Omental fat pad (tissue), 3 donors: ENCODE measurements at regions not wholly inside any gene's neighbourhood (a gene's known extent, or its start where the extent isn't known, plus 50 kb on each side); places are given as distances from the start of the nearest gene placed in this dataset.

ENCODE experiments used
- ATAC-seq: fragments of 150-250 bp; one replicate; pipeline ENCODE4 v1.9.1; 2016; ENCODE audit warnings: mild to moderate bottlenecking, moderate library complexity; ENCODE audit not compliant: low FRiP score
- DNase-seq: peaks from one replicate; pipeline ENCODE4 v3.0.0-alpha.2; 2019; ENCODE audit warnings: low spot score
- CTCF ChIP-seq, 3 donors: fragments of 450-650 bp; IDR thresholded peaks; one replicate each; pipeline ENCODE4 v1.5.1; 2016 to 2017; ENCODE audit warnings: antibody characterized with exemption in 3 of 3, mild to moderate bottlenecking in 3 of 3, moderate library complexity in 2 of 3

GRCh38 chr16:72657791-72658190 is 390.1 kb downstream of the ZFHX3 start:
- no peak for ATAC-seq
- no peak for TF ChIP-seq CTCF (IDR thresholded peaks at IDR 0.05)
- DNase-seq, result no peak

- ATAC-seq (no peak), DNase-seq (no peak)
- no peak for TF ChIP-seq CTCF (IDR thresholded peaks at IDR 0.05)
These were observed 390.8 kb downstream of the ZFHX3 start for GRCh38 chr16:72657164-72657563.

GRCh38 chr16:72654535-72654934 is 393.4 kb downstream of the ZFHX3 start:
- TF ChIP-seq CTCF (IDR thresholded peaks at IDR 0.05), result no peak
- ATAC-seq, result no peak
- DNase-seq, result no peak

GRCh38 chr16:72649254-72649944 is 398.5 kb downstream of the ZFHX3 start:
- TF ChIP-seq CTCF (IDR thresholded peaks at IDR 0.05), result no peak
- DNase-seq (no peak), ATAC-seq (no peak)

- ATAC-seq (no peak), DNase-seq (no peak)
- no peak for TF ChIP-seq CTCF (IDR thresholded peaks at IDR 0.05)
These were observed 401.3 kb downstream of the ZFHX3 start for GRCh38 chr16:72646615-72647014.

- ATAC-seq, result no peak
- no peak for TF ChIP-seq CTCF (IDR thresholded peaks at IDR 0.05)
- no peak for DNase-seq
These were observed 402.4 kb downstream of the ZFHX3 start for GRCh38 chr16:72645538-72645937.

GRCh38 chr16:72644911-72645310 is 403.0 kb downstream of the ZFHX3 start:
- DNase-seq (no peak), ATAC-seq (no peak)
- no peak for TF ChIP-seq CTCF (IDR thresholded peaks at IDR 0.05)
